EH (cell line): ENCODE measurements at regions not wholly inside any gene's neighbourhood (a gene's known extent, or its start where the extent isn't known, plus 50 kb on each side); places are given as distances from the start of the nearest gene placed in this dataset.

Source experiments
- DNase-seq: peaks from one replicate; pipeline ENCODE4 v3.0.0-alpha.2; 2015; ENCODE audit warnings: low read depth

DNA sequence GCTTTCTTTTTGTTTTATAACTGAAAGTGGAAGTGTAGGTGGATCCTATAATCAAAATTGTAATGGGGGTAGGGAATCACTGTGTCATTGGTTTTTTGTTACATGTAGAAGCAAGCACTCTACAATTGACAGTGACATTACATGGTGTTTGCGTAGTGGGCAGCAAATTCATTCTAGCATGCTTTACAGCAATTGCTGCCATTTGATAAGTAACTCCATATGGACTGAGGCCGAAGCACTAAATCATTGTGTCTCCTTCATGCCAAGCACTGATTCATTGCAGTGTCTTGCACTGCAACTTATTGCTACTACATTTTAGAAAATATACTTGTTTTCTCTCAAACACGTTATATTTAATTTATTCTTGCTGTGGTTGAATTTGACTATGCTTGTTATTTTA, 933.9 kb downstream of the NSUN3 start:
- no peak for DNase-seq

DNA sequence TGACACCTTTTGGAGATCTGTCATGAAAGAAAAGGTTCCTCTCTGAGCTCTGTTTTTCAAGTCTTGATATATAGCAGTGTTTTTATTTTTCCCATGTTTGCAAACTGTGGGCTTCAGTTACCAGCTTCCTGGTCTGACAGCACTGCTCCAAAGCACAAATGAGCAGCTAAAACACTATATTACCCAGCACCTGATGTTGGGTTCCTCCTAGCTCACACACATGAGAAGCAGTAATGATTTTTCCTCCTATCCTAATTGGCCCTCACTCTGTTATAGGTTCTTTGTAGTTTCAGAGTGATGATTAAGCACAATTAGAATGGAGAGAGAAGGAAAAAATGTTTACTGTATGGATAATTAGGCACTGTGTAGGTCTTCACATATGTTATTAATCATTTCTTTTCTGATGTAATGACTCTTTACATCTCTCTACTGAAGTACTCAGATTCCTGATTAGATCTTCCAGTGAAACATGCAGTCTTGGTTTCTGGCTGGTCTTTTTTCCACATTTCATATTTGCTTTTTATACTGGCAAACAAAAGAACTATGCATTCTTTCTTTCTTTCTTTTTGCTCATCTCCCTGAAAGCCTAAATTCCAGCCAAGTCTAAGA, 939.7 kb downstream of the NSUN3 start:
- no peak for DNase-seq

DNA sequence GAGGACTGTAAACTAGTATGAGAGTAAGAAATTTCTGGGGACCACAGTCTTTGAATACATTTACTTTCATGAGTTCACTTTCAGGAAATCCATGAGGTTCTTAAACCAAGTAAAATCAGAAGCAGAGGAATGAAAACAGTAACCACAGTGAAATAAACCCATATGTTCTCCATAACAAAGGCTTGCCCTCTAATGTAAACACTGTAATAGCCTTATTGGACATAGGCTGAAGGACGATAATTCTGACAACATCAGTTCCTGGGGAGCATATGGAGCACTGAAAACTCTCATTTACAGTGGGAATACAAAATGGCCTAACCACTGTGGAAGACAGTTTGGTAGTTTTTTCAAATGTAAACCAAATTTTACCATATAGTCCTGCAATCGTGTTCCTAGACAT, 965.8 kb downstream of the NSUN3 start:
- DNase-seq, result no peak

DNA sequence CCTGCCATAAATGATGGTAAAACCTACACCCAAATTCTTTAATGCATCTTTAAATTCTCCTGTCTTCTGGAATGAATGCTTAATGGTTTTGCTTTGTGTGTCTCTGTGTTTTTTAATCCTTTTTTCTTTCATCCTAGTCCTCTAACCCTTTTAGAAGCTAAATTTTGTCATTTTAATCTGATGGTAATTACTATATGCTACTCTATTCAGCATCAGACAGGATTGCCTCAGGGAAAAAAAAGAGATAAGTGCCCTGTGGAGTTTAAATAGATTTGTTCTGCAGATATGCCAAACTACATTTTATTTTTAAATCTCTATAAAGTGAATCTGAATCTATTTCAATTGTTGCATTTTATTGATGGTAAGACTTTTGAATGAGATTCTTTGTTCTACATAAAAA, 966.8 kb downstream of the NSUN3 start:
- DNase-seq, result no peak

DNA sequence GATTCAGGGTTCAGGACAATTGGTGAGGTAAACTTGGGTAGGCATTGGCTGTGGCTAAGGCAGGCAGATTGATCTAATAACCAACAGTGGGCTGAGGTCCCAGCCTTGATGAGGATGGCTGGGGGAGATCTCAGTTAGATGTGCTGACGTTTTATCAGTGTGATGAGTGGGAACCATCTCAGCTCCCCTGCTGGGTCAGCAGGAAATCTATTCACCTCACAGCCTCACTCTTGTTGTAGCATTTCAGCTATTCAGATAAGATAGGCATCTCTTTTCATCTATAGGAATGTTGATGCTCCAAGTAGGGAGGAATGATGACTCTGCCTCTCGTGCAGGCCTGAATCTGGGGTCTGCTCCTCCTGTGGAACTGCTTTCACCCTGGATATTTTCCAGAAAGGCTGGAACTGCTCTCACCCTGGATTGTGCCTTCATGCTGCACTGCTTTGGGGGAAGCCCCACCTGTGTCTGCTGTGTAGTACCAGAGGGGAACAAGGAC, 973.7 kb downstream of the NSUN3 start:
- DNase-seq, result no peak

DNA sequence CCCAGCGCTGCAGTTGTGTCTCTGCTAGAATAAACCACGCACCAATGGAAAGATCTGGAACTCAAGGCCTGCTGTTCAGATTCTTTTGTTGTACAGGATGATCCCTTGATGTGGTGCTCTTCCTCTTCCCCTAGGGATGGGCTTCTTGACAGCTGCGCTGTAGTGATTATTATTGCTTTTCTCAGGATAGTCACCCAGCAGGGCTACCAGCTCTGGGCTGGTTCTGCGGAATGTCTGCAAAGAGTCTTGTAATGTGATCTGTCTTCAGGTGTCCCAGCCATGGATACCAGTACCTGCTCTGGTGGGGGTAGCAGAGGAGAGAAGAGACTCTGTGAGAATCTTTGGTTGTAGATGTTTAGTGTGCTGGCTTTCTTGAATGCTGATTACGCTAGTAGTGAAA, 974.2 kb downstream of the NSUN3 start:
- no peak for DNase-seq

DNA sequence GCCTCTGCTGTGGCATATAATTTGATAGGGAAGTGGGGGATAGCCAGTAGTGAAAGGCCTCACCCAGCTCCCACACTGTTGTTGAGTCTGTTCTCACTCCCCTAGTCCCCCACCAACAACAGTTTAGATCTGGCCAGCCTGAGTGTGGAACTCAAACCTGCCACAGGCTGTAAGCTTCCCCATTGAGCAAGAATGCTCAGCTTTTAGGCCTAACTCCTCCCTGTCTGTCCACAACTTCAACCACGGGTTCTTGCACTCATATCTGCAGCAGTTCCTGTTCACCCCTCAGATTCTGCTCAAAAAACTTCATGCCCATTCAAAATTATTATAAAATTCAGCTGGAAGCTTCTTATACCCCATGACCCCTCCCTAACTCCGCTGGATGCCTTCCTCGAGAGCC, 975.1 kb downstream of the NSUN3 start:
- no peak for DNase-seq

DNA sequence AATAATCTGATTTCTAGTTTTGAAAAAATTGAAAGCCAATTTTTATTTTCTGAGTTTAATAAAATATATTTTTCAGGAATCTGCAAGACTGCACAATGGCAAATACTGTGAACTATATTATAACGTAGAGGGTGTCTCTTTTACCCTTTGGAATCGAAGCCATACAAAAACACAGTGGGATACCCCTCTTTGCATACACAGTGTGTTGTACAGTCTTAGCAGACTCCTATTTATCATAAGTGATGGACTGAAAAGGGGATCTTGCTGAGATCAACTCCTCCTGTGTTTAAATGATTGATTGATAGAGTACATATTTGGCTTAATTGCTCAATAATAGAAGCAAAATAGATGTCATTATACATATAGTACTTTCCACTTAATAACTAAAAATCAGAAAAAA, 981.2 kb downstream of the NSUN3 start:
- no peak for DNase-seq

DNA sequence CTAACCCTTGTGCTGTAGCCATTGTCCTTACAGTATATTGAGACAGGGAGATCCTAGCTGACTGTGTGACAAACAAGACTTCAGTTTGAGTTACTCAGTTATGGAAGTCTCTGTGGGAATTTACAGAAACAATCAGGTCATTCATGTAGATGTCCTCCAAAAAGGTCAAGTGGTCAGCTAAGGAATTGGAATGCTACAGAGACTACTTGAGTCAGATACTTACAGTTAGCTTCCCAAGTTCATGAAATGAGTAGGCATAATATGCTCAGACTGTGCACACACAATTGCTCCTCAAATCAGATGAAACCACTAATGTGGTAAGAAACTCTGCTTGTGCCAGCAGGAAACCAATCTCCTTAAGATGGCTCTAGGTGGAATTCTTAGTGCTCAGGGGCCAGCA, 985.7 kb downstream of the NSUN3 start:
- no peak for DNase-seq

DNA sequence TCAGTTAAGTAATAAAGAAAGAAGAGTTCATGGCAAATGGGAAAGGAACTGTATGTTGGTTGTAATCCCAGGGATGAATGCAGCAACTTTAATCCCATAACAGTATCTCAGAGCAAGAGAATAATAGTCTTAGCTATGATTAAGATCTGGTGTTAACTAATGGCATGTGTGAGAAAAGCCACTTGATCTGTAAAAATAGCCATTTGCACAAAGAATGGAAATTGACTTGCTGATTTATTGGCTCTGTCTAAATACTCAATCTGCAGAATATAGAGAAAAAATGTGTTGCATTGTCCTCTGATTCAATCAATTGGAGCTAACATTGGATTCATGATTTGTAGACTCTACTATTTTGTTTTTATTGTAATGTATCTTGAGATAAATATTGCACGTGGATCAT, 987.0 kb downstream of the NSUN3 start:
- DNase-seq, result no peak

DNA sequence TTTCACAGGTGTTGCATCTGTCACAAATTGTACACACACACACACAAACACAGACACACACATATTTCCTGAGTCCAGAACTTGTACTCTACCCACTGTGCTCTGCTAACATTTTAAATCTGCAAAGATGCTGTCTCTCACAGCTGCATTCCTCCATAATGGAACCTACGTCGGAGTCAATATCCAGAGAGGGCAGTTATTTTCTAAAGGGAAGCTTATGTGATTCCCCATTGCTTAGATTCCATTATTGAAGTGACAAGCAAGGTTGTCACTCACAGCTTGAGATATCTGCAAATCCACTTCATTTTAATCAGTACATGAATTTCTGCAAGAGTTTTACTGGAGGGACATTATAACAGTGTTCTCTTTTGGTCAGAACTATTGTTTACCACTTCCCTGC, 992.4 kb downstream of the NSUN3 start:
- no peak for DNase-seq

DNA sequence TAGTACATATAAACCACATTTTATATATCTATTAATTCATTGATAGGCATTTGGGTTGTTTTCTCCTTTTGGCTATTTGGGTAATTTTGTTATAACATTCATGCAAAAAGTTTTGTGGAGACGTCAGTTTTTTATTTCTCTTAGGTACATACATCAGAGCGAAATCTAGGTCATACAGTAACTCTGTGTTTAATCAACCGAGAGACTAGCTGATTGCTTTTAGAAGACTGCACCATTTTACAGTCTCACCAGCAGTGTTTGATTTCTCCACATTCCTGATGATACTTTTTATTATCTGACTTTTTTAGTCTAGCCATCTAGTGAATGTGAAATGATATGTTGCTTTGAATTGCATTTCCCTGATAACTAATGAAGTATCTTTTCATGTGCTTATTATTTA, 1019.3 kb downstream of the NSUN3 start:
- DNase-seq, result no peak

DNA sequence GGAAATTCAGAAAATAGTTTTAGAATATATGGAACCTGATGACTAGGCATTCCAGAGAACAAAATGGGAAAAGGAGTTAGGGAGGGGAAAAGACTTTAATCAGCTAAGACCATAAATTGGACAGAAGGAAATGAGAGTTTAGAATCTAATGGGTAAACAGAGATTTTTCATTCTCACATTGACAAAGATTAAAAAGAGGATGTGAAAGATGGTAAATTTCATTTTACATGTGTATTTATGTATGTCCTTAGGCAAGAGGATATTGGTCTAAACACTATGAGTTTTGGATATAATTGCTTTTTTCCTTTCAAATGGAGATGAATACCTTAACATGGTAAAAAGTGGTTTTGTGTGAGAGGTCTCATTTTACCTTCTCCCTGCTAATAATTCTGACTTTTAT, 1021.9 kb downstream of the NSUN3 start:
- no peak for DNase-seq

DNA sequence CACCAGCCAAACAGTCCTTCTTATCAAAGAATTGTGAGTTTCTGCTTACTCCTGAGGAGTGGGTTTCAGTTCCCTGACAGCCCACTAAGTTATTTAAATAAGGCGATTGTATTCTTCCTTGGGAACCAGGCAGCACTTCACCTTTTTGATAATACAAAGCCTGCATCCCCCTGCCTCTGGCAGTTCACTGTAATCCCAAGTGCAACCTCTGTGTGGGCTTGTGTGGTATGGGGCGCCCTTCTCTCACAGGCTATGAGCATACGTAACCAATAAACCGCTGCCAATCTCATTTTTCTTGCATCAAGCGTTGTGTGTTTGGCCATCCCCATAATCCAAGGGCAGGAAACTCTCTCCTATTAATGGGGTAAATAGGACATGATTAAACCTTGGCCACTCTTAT, 1025.6 kb downstream of the NSUN3 start:
- DNase-seq, result no peak

DNA sequence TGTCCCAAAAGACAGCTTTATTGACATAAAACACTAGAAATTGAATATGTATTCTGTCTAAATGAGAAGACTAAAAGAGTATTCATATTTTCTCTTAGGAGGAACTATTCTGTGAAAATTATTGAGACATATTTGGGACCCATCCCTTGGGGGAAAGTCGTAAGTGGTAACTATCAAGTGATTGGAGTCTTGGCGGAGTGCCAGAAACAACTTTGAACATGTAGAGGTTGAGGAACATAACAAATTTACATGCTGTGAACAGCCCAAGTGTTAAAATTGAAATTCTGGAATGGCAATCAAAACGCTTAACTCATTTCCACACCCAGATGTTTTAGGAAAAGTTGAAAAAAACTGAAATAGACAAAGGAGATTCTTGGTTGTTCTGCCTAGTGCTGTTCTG, 1034.6 kb downstream of the NSUN3 start:
- no peak for DNase-seq

DNA sequence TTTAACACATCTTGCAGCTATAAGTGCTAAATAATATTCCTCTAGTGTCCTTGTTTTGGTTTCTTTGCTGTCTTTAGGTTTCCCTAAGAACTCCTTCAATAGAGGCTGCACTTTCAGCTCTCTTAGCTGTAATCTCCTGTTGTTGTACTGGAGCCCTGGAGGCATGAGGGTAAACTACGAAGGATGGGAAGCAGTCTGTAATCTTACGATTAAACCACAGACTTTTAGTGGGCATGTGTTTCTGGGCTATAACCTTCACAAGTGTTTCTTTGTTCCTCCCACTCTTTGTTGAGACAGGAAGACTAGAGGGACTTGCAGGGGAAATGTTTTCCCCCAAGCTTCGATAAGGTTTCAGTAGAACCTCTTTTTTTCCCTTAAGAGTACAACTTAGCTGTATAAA, 1058.1 kb downstream of the NSUN3 start:
- DNase-seq, result no peak

DNA sequence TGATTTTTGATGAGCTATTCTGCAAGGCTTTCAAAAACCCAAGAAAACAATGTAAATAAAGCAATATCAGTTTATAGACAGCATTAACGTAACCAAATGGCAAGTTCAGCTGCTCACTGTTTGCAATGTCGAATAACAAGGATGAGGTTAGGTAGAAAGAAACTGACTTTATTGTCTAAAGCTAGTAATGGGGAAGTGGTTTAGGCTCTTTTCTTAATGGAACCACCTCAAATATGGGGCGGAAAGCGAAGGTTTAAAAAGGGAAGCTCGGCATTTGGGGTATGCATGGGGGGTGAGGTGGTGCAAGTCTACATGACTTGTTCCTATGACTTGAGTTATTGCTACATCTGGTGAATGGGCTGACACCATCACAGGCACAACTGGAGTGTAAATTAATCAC, 1060.2 kb downstream of the NSUN3 start:
- no peak for DNase-seq

DNA sequence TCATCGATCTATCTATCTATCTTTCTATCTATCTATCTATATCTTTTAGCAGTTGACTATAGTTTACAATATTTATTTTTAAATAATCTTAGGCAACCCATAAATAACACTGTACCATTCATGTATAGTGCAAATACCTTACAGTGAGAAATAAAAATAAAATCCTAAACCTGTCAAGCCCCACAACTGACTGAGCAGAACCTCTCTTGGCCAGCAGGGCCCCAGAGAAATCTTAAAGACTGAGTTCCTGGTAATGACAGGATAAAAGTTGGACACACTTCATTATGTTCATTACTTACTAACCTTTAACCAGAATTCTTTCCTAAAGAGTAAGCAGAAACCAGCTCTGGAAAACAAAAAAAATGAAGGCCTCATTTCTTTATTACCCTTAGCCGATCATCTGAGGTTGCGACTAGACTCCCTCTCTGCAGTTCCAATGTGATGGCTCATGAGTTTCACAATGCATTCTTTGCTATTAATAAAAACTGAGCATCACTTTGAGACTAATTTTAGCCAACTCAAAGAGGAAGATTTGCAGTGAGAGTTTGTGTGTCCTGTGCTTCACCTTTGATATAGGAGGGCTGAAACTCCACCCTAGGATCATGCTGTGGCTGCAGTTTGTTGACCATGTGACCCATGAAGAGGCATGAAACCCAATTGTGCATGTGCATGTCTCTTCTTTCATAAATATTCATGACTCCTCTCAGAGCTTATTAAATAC, 1072.0 kb downstream of the NSUN3 start:
- DNase-seq, result no peak

DNA sequence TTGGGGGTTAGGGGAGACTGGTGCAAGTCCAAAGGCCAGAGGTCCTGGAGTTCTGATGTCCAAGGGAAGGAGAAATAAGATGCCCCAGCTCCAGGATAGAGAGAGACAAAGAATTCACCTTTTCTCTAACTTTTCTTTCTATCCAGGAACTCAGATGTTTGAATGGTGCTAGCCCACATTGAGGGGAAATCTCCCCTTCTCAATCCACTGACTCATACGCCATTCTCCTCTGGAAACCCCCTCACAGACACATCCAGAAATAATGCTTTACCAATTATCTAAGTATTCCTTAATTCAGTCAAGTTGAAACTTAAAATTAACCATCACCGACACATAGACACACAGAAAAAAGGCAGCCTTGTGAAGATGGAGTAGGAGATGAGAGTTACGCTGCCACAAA, 1085.2 kb downstream of the NSUN3 start:
- DNase-seq, result no peak

DNA sequence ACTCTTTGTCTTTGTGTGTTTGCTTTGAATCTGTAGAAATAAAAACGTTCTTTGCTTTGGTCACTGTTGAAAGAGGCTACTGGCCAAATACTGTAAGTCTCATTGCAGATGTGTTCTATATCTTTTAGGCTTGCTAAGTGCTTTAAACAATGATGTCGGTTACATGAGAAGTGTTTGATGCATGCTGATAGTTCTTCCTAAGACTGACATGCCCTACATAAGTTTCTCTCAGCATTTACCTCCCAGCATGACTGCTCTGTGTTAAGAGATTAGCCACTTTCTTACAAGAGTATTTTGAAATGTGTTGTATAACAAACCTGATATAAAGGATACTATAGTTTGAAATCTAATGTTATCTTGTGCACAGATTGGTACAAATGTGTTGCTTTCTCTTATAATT, 1088.7 kb downstream of the NSUN3 start:
- no peak for DNase-seq

DNA sequence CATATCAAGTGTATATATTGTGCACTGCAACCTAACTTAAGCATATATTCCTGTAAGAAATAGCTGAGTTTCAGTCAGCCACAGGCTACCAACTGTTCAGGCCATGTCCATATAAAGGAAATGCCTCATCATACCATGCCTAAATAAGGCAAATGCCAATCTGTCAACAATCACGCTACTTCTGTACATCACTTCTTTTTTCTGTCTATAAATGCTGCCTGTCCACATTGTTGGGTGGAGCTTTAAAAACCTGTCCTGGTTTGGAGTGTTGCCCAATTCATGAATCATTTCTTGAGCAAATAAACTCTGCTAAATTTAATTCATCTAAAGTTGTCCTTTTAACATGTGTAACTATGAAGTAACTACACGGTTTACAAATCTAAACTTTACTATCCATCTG, 1091.9 kb downstream of the NSUN3 start:
- no peak for DNase-seq

DNA sequence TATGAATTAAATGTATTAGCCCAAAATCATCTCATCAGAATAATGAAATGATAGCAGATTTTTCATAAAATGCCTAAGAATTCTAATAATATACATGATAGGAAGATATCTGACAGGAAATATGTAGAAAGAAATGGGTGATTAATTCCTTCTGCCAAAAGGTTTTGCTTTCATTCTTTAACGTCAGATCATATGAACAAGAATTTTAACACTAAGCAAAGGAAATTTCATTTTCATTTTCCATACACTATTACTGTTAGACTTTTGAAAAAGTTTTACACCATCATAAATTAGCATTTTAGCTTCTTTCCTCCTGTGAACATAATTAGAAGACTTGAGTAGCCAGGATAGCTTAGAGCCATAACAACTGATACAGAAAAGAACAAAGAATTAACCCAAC, 1099.9 kb downstream of the NSUN3 start:
- no peak for DNase-seq

DNA sequence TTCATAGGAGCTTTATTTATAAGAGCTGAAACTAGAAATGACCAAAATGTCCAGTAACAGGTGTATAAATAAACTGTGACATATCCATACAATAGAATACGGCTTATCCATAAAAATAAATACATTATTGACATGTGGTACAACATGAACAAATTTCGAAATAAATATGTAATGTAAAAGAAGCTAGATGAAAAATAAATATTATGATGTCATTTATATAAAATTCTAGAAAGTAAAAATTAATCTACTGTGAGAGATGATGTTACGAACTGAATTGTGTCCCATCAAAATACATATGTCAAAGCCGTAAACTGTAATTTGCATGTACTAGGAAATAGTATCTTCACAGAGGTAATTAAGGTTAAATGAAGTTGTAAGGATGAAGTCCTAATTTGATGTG, 1104.9 kb downstream of the NSUN3 start:
- no peak for DNase-seq

DNA sequence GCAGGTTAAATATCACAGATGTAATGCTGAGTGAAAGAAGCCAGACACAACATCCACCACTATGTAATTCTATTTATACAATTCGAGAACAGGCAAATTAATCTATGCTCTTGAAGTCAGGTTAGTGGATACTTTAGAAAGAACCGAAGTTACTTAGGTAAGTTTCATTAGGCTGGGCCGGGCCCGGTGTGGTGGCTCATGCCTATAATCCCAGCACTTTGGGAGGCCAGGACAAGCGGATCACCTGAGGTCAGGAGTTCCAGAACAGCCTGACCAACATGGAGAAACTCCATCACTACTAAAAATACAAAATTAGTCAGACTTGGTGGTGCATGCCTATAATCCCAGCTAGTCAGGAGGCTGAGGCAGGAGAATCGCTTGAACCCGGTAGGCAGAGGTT, 1105.7 kb downstream of the NSUN3 start:
- DNase-seq, result no peak
